DOHH2 (cell line): ENCODE measurements at regions not wholly inside any gene's neighbourhood (a gene's known extent, or its start where the extent isn't known, plus 50 kb on each side); places are given as distances from the start of the nearest gene placed in this dataset.

ENCODE experiments used
- CTCF ChIP-seq: fragments of 200-600 bp; sonication (generic); IDR thresholded peaks from one replicate; pipeline ENCODE4 v1.5.1; 2014; ENCODE audit warnings: antibody characterized with exemption, mild to moderate bottlenecking, low read depth, low read length; ENCODE audit not compliant: poor library complexity, severe bottlenecking
- EZH2phosphoT487 ChIP-seq: fragments of 200-600 bp; sonication (generic); IDR thresholded peaks from 2 replicates; pipeline ENCODE4 v1.6.1; 2017; ENCODE audit warnings: borderline replicate concordance, mild to moderate bottlenecking, antibody characterized with exemption, low read length, moderate library complexity, mixed read lengths

GRCh38 chr1:229158341-229158921, 112.5 kb upstream of the RAB4A start:
- TF ChIP-seq CTCF (no peak), EZH2phosphoT487 (no peak)
